OCI-LY1 (cell line): ENCODE measurements at regions not wholly inside any gene's neighbourhood (a gene's known extent, or its start where the extent isn't known, plus 50 kb on each side); places are given as distances from the start of the nearest gene placed in this dataset.

Experiments used
- H2AFZ ChIP-seq: fragments of 200-600 bp; sonication (generic), shearing (Covaris generic); 2 replicates; pipeline ENCODE4 v1.6.0; 2014; ENCODE audit warnings: antibody characterized with exemption, mild to moderate bottlenecking, low read length
- H3F3A ChIP-seq: fragments of 200-600 bp; sonication (generic), shearing (Covaris generic); 2 replicates; pipeline ENCODE4 v1.6.0; 2014; ENCODE audit warnings: mild to moderate bottlenecking, antibody characterized with exemption, low read length, moderate library complexity; ENCODE audit not compliant: insufficient read depth
- H3K27ac ChIP-seq: fragments of 200-600 bp; sonication (generic); 2 replicates; pipeline ENCODE4 v1.5.1; 2014; ENCODE audit warnings: low read length, mixed run types, mild to moderate bottlenecking, low read depth; ENCODE audit not compliant: poor library complexity, severe bottlenecking
- H3K27me3 ChIP-seq: fragments of 200-600 bp; sonication (generic); 2 replicates; pipeline ENCODE4 v1.6.0; 2014; ENCODE audit warnings: antibody characterized with exemption, mild to moderate bottlenecking, low read length, moderate library complexity; ENCODE audit not compliant: insufficient read depth
- H3K36me3 ChIP-seq: fragments of 200-600 bp; sonication (generic); 2 replicates; pipeline ENCODE4 v1.6.1; 2014; ENCODE audit warnings: mild to moderate bottlenecking, antibody characterized with exemption, low read length, moderate library complexity, mixed read lengths; ENCODE audit not compliant: insufficient read depth
- H3K4me1 ChIP-seq: fragments of 200-600 bp; sonication (generic); 2 replicates; pipeline ENCODE4 v1.5.1; 2014; ENCODE audit warnings: mild to moderate bottlenecking, low read length, moderate library complexity; ENCODE audit not compliant: insufficient read depth, severe bottlenecking
- H3K4me2 ChIP-seq: fragments of 200-600 bp; sonication (generic), shearing (Covaris generic); 2 replicates; pipeline ENCODE4 v1.6.1; 2014; ENCODE audit warnings: low read length
- H3K4me3 ChIP-seq: fragments of 200-600 bp; sonication (generic); 2 replicates; pipeline ENCODE4 v1.5.1; 2014; ENCODE audit warnings: low read length, low read depth, mild to moderate bottlenecking, mixed read lengths; ENCODE audit not compliant: poor library complexity, severe bottlenecking
- H3K79me2 ChIP-seq: fragments of 200-600 bp; shearing (Covaris generic); 2 replicates; pipeline ENCODE4 v1.6.1; 2016; ENCODE audit warnings: mixed run types, low read length, mixed read lengths; ENCODE audit not compliant: insufficient read depth
- H3K9ac ChIP-seq: fragments of 200-600 bp; sonication (generic), shearing (Covaris generic); 2 replicates; pipeline ENCODE4 v1.6.1; 2014; ENCODE audit warnings: mild to moderate bottlenecking, low read length, mixed read lengths
- H3K9me2 ChIP-seq: fragments of 200-600 bp; sonication (generic), shearing (Covaris generic); 2 replicates; pipeline ENCODE4 v1.6.1; 2014; ENCODE audit warnings: low read depth, mild to moderate bottlenecking, low read length, mixed read lengths
- H3K9me3 ChIP-seq: fragments of 200-600 bp; shearing (Covaris generic); 2 replicates; pipeline ENCODE4 v1.6.1; 2014; ENCODE audit warnings: low read length, mixed read lengths
- H4K20me1 ChIP-seq: fragments of 200-600 bp; sonication (generic), shearing (Covaris generic); 2 replicates; pipeline ENCODE4 v1.6.0; 2016; ENCODE audit warnings: mild to moderate bottlenecking, low read length; ENCODE audit not compliant: insufficient read depth
- CTCF ChIP-seq: fragments of 200-600 bp; sonication (generic), shearing (Covaris generic); IDR thresholded peaks from 2 replicates; pipeline ENCODE4 v1.5.1; 2017; ENCODE audit warnings: mild to moderate bottlenecking, antibody characterized with exemption, low read length, moderate library complexity, mixed read lengths
- EZH2 ChIP-seq: fragments of 200-600 bp; sonication (generic), shearing (Covaris generic); IDR thresholded peaks from 2 replicates; pipeline ENCODE4 v1.8.0; 2017; ENCODE audit warnings: borderline replicate concordance, mixed run types, mild to moderate bottlenecking, antibody characterized with exemption, low read length, moderate library complexity, mixed read lengths

DNA sequence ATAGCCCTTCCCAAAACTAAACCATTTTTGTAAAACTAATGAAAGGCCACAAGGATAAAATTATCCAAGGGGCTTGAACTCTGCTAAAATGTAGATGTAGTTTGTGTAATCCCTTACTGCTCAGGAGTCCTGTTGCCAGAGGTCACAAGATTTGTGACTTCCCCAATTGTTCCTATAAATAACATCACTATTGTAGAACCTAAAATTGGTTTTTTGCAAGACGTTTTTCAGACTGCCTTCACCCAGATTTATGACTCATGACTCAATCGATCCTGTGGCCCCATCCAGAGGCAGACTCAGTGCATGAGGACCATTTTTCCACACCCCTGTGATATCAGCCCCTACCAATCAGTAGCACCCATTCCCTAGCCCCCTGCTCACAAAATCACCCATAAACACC, 61.5 kb upstream of the RASSF8 start:
- Histone ChIP-seq H3K9me3 (no peaks in the 10 kb centered on the region), H3K4me3 (no peak overlapping the region), H3K9me2 (no peaks in the 10 kb centered on the region), H3K36me3 (no peaks in the 10 kb centered on the region), H4K20me1 (no peaks in the 10 kb centered on the region), H3F3A (no peaks in the 10 kb centered on the region), H3K4me2 (no peak overlapping the region), H3K79me2 (no peaks in the 10 kb centered on the region), H2AFZ (no peak overlapping the region), H3K4me1 (no peaks in the 10 kb centered on the region), H3K27me3 (no peaks in the 10 kb centered on the region), H3K27ac (no peak overlapping the region), H3K9ac (no peak overlapping the region)
- TF ChIP-seq EZH2 (no peak), CTCF (no peak)

DNA sequence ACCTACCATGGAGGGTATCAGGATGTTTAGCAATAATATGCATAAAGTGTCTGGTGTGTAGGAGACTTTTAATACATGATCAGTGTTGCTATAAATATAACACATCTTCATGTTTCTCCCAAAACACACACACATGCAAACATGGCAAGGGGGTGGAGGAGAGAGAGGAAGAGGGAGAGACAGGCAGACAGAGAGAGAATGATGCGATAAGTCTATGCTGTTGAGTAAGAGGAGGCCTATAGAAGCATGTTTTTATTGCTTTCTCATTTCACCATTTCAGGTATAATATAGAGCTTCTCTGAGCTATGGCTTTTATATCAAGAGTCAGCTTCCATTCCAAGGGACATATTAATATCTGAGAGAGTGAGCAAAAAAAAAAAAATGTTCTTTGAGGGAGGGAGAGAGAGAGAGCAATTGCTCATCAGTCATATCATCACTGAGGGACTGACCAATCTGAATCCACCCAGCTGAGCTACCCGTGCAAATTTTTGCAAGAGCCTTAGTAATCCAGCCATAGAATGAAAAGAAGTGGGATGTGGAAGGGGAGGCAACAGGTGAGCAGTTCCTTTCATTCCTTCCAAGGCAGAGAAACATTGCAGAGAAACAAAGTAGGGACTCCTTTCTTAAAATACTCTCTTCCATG, 54.8 kb upstream of the RASSF8 start:
- no peaks in the 10 kb centered on the region for H3K79me2 ChIP-seq
- no peaks in the 10 kb centered on the region for H3K36me3 ChIP-seq
- H3K27ac ChIP-seq: no peak overlapping the region
- no peak overlapping the region for H3K4me2 ChIP-seq
- no peaks in the 10 kb centered on the region for H3K27me3 ChIP-seq
- no peak overlapping the region for H3K9ac ChIP-seq
- H3K4me1 ChIP-seq: no peaks in the 10 kb centered on the region
- H3F3A ChIP-seq: no peaks in the 10 kb centered on the region
- no peaks in the 10 kb centered on the region for H3K9me3 ChIP-seq
- TF ChIP-seq EZH2 (no peak), CTCF (no peak)
- H2AFZ ChIP-seq: no peak overlapping the region
- H3K4me3 ChIP-seq: no peak overlapping the region
- H3K9me2 ChIP-seq: no peaks in the 10 kb centered on the region
- H4K20me1 ChIP-seq: no peaks in the 10 kb centered on the region

DNA sequence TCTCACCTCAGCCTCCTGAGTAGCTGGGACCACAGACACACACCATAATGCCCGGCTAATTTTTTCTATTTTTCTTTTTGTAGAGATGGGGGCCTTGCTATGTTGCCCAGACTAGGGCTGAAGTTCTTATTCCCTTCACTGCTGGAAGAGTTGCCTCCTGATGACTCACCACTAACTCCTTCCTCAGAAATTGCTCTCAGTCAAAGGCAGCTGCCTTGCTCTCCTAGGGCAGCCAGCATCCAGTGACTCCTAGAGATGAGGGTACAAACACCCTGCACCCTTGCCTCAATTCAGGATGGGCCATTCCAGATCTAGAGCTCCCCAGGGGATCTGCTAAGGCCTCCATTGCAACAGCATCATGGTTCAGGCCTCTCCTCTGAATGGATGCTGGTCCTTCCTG, 54.0 kb upstream of the RASSF8 start:
- H3K79me2 ChIP-seq: no peaks in the 10 kb centered on the region
- no peaks in the 10 kb centered on the region for H3K27me3 ChIP-seq
- H3K4me2 ChIP-seq: no peak overlapping the region
- no peak overlapping the region for H3K27ac ChIP-seq
- H3K9ac ChIP-seq: no peak overlapping the region
- no peak for TF ChIP-seq EZH2
- no peak for TF ChIP-seq CTCF
- H3K4me3 ChIP-seq: no peak overlapping the region
- H3K36me3 ChIP-seq: no peaks in the 10 kb centered on the region
- H3K9me3 ChIP-seq: no peaks in the 10 kb centered on the region
- no peaks in the 10 kb centered on the region for H3K4me1 ChIP-seq
- no peak overlapping the region for H2AFZ ChIP-seq
- no peaks in the 10 kb centered on the region for H3K9me2 ChIP-seq
- no peaks in the 10 kb centered on the region for H4K20me1 ChIP-seq
- H3F3A ChIP-seq: no peaks in the 10 kb centered on the region
